ENCODE measurements at regions not wholly inside any gene's neighbourhood (a gene's known extent, or its start where the extent isn't known, plus 50 kb on each side); places are given as distances from the start of the nearest gene placed in this dataset.
A peak's percentile ranks its signal among the peaks of the same experiment; 100 is the strongest.

- Mint-ChIP-seq H3K27me3 (ENCODE audit: low read depth) (no peaks in the 10 kb centered on the region), H3K4me1 (peaks cover 6% of the 10 kb centered on the region), H3K27ac (peak overlapping the region in 1 of 3 experiments; percentile 26), H3K9me3 (peaks cover 20% of the 10 kb centered on the region), H3K4me3 (no peak overlapping the region), H3K36me3 (ENCODE audit: low read depth) (peaks cover 3% of the 10 kb centered on the region)
- no peak for TF ChIP-seq CTCF (IDR thresholded peaks at IDR 0.05; ENCODE audit: unreplicated experiment in 3 of 3)
Observed at GRCh38 chr3:20515834-20516233, 329.8 kb upstream of the SGO1 start.

- Mint-ChIP-seq H3K36me3 (ENCODE audit: low read depth) (peaks cover 3% of the 10 kb centered on the region), H3K27me3 (ENCODE audit: low read depth) (no peaks in the 10 kb centered on the region), H3K4me1 (peaks cover 6% of the 10 kb centered on the region), H3K9me3 (peaks cover 6% of the 10 kb centered on the region), H3K4me3 (no peak overlapping the region), H3K27ac (peak overlapping the region in 1 of 3 experiments; percentile 8)
- TF ChIP-seq CTCF (IDR thresholded peaks at IDR 0.05; ENCODE audit: unreplicated experiment in 3 of 3): peak; percentile 55 to 72 (median 62)
Observed at GRCh38 chr3:20511863-20512505, 326.0 kb upstream of the SGO1 start.

GRCh38 chr3:20510396-20510795 is 324.4 kb upstream of the SGO1 start:
- H3K27me3 Mint-ChIP-seq (ENCODE audit: low read depth): no peaks in the 10 kb centered on the region
- no peak overlapping the region for H3K27ac Mint-ChIP-seq
- TF ChIP-seq CTCF (IDR thresholded peaks at IDR 0.05; ENCODE audit: unreplicated experiment in 3 of 3): no peak
- no peaks in the 10 kb centered on the region for H3K4me1 Mint-ChIP-seq
- no peak overlapping the region for H3K4me3 Mint-ChIP-seq
- peaks cover 3% of the 10 kb centered on the region for H3K36me3 Mint-ChIP-seq (ENCODE audit: low read depth)
- peaks cover 10% of the 10 kb centered on the region for H3K9me3 Mint-ChIP-seq

- no peaks in the 10 kb centered on the region for H3K36me3 Mint-ChIP-seq (ENCODE audit: low read depth)
- H3K27ac Mint-ChIP-seq: no peak overlapping the region
- H3K9me3 Mint-ChIP-seq: peaks cover 29% of the 10 kb centered on the region
- H3K4me1 Mint-ChIP-seq: no peaks in the 10 kb centered on the region
- no peak overlapping the region for H3K4me3 Mint-ChIP-seq
- no peaks in the 10 kb centered on the region for H3K27me3 Mint-ChIP-seq (ENCODE audit: low read depth)
- no peak for TF ChIP-seq CTCF (IDR thresholded peaks at IDR 0.05; ENCODE audit: unreplicated experiment in 3 of 3)
Observed at GRCh38 chr3:20503394-20504082, 317.5 kb upstream of the SGO1 start.

GRCh38 chr3:20490996-20491395 is 305.0 kb upstream of the SGO1 start:
- no peaks in the 10 kb centered on the region for H3K36me3 Mint-ChIP-seq (ENCODE audit: low read depth)
- H3K27ac Mint-ChIP-seq: no peak overlapping the region
- H3K27me3 Mint-ChIP-seq (ENCODE audit: low read depth): no peaks in the 10 kb centered on the region
- H3K4me3 Mint-ChIP-seq: no peak overlapping the region
- H3K9me3 Mint-ChIP-seq: peaks cover 17% of the 10 kb centered on the region
- no peak for TF ChIP-seq CTCF (IDR thresholded peaks at IDR 0.05; ENCODE audit: unreplicated experiment in 3 of 3)
- no peaks in the 10 kb centered on the region for H3K4me1 Mint-ChIP-seq

- Mint-ChIP-seq H3K27me3 (ENCODE audit: low read depth) (no peaks in the 10 kb centered on the region), H3K4me3 (no peak overlapping the region), H3K4me1 (no peaks in the 10 kb centered on the region), H3K9me3 (peaks cover 29% of the 10 kb centered on the region), H3K27ac (peak overlapping the region in 2 of 3 experiments; percentile 42 to 77), H3K36me3 (ENCODE audit: low read depth) (no peaks in the 10 kb centered on the region)
- no peak for TF ChIP-seq CTCF (IDR thresholded peaks at IDR 0.05; ENCODE audit: unreplicated experiment in 3 of 3)
Observed at GRCh38 chr3:20488151-20488550, 302.1 kb upstream of the SGO1 start.

All from nephron (organoid).